ENCODE measurements at regions not wholly inside any gene's neighbourhood (a gene's known extent, or its start where the extent isn't known, plus 50 kb on each side); places are given as distances from the start of the nearest gene placed in this dataset.

GRCh38 chr4:115491686-115492085, 378.3 kb upstream of the NDST4 start:
- in situ Hi-C loops (cut with HindIII; ENCODE audit: low pct_unique_long_range_greater_than_20kb, low sequenced_read_pairs), result no loop called here
- Histone ChIP-seq H3K27me3 (ENCODE audit: control insufficient read depth, insufficient read depth, low read length) (no peaks in the 10 kb centered on the region), H3K4me1 (ENCODE audit: control insufficient read depth, insufficient read depth, low read length) (no peaks in the 10 kb centered on the region), H3K4me3 (ENCODE audit: low read depth in 2 of 2, low read length in 2 of 2) (no peak overlapping the region), H3K9me3 (ENCODE audit: control insufficient read depth, insufficient read depth, low read depth, low read length) (no peaks in the 10 kb centered on the region), H3K36me3 (ENCODE audit: control insufficient read depth, insufficient read depth, low read length) (no peaks in the 10 kb centered on the region), H3K27ac (ENCODE audit: low read length) (no peak overlapping the region)
- TF ChIP-seq TCF7L2 (IDR thresholded peaks at IDR 0.05; ENCODE audit: low read depth, low read length) (no peak), SIN3A (IDR thresholded peaks at IDR 0.05; ENCODE audit: borderline replicate concordance, insufficient read depth, low read depth, low read length) (no peak), REST (IDR thresholded peaks at IDR 0.05; ENCODE audit: insufficient read depth in 1 of 2, low read depth in 2 of 2, low read length in 1 of 2) (no peak), CTCF (IDR thresholded peaks at IDR 0.05) (no peak), POLR2AphosphoS5 (IDR thresholded peaks at IDR 0.05; ENCODE audit: low read depth, low read length) (no peak)
- ChIA-PET POLR2A (no interaction called here), CTCF (no interaction called here)
- no TSS peak for BruUV-seq (replicated peaks)
- ATAC-seq (no peak), DNase-seq (ENCODE audit: low read depth, low spot score) (no peak)
- intact Hi-C loops (cut with micrococcal nuclease; ENCODE audit: unreplicated experiment), result no loop called here

- CTCF ChIA-PET, result no interaction called here
- POLR2A ChIA-PET, result no interaction called here
- H3K4me1 ChIP-seq (ENCODE audit: control insufficient read depth, insufficient read depth, low read length), result no peaks in the 10 kb centered on the region
- no peak for TF ChIP-seq CTCF (IDR thresholded peaks at IDR 0.05)
- TF ChIP-seq REST (IDR thresholded peaks at IDR 0.05; ENCODE audit: insufficient read depth in 1 of 2, low read depth in 2 of 2, low read length in 1 of 2), result no peak
- no peak for TF ChIP-seq SIN3A (IDR thresholded peaks at IDR 0.05; ENCODE audit: borderline replicate concordance, insufficient read depth, low read depth, low read length)
- TF ChIP-seq POLR2AphosphoS5 (IDR thresholded peaks at IDR 0.05; ENCODE audit: low read depth, low read length), result no peak
- TF ChIP-seq TCF7L2 (IDR thresholded peaks at IDR 0.05; ENCODE audit: low read depth, low read length), result no peak
- H3K4me3 ChIP-seq (ENCODE audit: low read depth in 2 of 2, low read length in 2 of 2), result no peak overlapping the region
- H3K36me3 ChIP-seq (ENCODE audit: control insufficient read depth, insufficient read depth, low read length), result no peaks in the 10 kb centered on the region
- no peak overlapping the region for H3K27ac ChIP-seq (ENCODE audit: low read length)
- intact Hi-C loops (cut with micrococcal nuclease; ENCODE audit: unreplicated experiment), result no loop called here
- no peak for ATAC-seq
- H3K9me3 ChIP-seq (ENCODE audit: control insufficient read depth, insufficient read depth, low read depth, low read length), result no peaks in the 10 kb centered on the region
- in situ Hi-C loops (cut with HindIII; ENCODE audit: low pct_unique_long_range_greater_than_20kb, low sequenced_read_pairs), result no loop called here
- no TSS peak for BruUV-seq (replicated peaks)
- no peak for DNase-seq (ENCODE audit: low read depth, low spot score)
- no peaks in the 10 kb centered on the region for H3K27me3 ChIP-seq (ENCODE audit: control insufficient read depth, insufficient read depth, low read length)
These were observed 375.9 kb upstream of the NDST4 start for GRCh38 chr4:115489279-115489678.
